ENCODE measurements at regions not wholly inside any gene's neighbourhood (a gene's known extent, or its start where the extent isn't known, plus 50 kb on each side); places are given as distances from the start of the nearest gene placed in this dataset.

- DNase-seq: no peak
- Histone ChIP-seq H3K4me3 (ENCODE audit: low read depth, low read length) (no peak overlapping the region), H3K9me3 (no peaks in the 10 kb centered on the region), H3K27me3 (no peaks in the 10 kb centered on the region), H3K4me1 (no peaks in the 10 kb centered on the region), H3K36me3 (no peaks in the 10 kb centered on the region)
- no peak for TF ChIP-seq CTCF (IDR thresholded peaks at IDR 0.05; ENCODE audit: low read depth, low read length)
Observed at GRCh38 chr7:46004965-46005364, 83.9 kb upstream of the IGFBP3 start.

- Histone ChIP-seq H3K36me3 (no peaks in the 10 kb centered on the region), H3K4me1 (no peaks in the 10 kb centered on the region), H3K9me3 (no peaks in the 10 kb centered on the region), H3K4me3 (ENCODE audit: low read depth, low read length) (no peak overlapping the region), H3K27me3 (no peaks in the 10 kb centered on the region)
- DNase-seq: no peak
- no peak for TF ChIP-seq CTCF (IDR thresholded peaks at IDR 0.05; ENCODE audit: low read depth, low read length)
Observed at GRCh38 chr7:46003896-46004875, 83.1 kb upstream of the IGFBP3 start.

- no peaks in the 10 kb centered on the region for H3K4me1 ChIP-seq
- no peak for TF ChIP-seq CTCF (IDR thresholded peaks at IDR 0.05; ENCODE audit: low read depth, low read length)
- no peak for DNase-seq
Observed at GRCh38 chr7:46003161-46003560, 82.1 kb upstream of the IGFBP3 start.

GRCh38 chr7:46000513-46000912, 79.4 kb upstream of the IGFBP3 start:
- H3K4me3 ChIP-seq (ENCODE audit: low read depth, low read length): no peak overlapping the region
- H3K36me3 ChIP-seq: no peaks in the 10 kb centered on the region
- H3K9me3 ChIP-seq: no peaks in the 10 kb centered on the region
- TF ChIP-seq CTCF (IDR thresholded peaks at IDR 0.05; ENCODE audit: low read depth, low read length): no peak
- no peak for DNase-seq
- H3K4me1 ChIP-seq: no peaks in the 10 kb centered on the region
- H3K27me3 ChIP-seq: no peaks in the 10 kb centered on the region

More at GRCh38 chr7:46003161-46003560, 82.1 kb upstream of the IGFBP3 start:
- Histone ChIP-seq H3K27me3 (no peaks in the 10 kb centered on the region), H3K36me3 (no peaks in the 10 kb centered on the region), H3K4me3 (ENCODE audit: low read depth, low read length) (no peak overlapping the region), H3K9me3 (no peaks in the 10 kb centered on the region)

- Histone ChIP-seq H3K36me3 (no peaks in the 10 kb centered on the region), H3K4me3 (ENCODE audit: low read depth, low read length) (no peak overlapping the region)
- TF ChIP-seq CTCF (IDR thresholded peaks at IDR 0.05; ENCODE audit: low read depth, low read length): no peak
Observed at GRCh38 chr7:45999541-45999940, 78.5 kb upstream of the IGFBP3 start.

GRCh38 chr7:45998506-45998905, 77.4 kb upstream of the IGFBP3 start:
- no peaks in the 10 kb centered on the region for H3K27me3 ChIP-seq

More at GRCh38 chr7:45999541-45999940, 78.5 kb upstream of the IGFBP3 start:
- Histone ChIP-seq H3K4me1 (no peaks in the 10 kb centered on the region), H3K9me3 (no peaks in the 10 kb centered on the region), H3K27me3 (no peaks in the 10 kb centered on the region)
- no peak for DNase-seq

More at GRCh38 chr7:45998506-45998905, 77.4 kb upstream of the IGFBP3 start:
- Histone ChIP-seq H3K36me3 (no peaks in the 10 kb centered on the region), H3K4me1 (no peaks in the 10 kb centered on the region), H3K9me3 (no peaks in the 10 kb centered on the region), H3K4me3 (ENCODE audit: low read depth, low read length) (no peak overlapping the region)
- TF ChIP-seq CTCF (IDR thresholded peaks at IDR 0.05; ENCODE audit: low read depth, low read length): no peak
- no peak for DNase-seq

All from BE2C (cell line).